Transverse colon (tissue), 4 donors: ENCODE measurements at regions not wholly inside any gene's neighbourhood (a gene's known extent, or its start where the extent isn't known, plus 50 kb on each side); places are given as distances from the start of the nearest gene placed in this dataset.

Experiments used
- POLR2AphosphoS5 ChIP-seq, 3 donors: sonication (generic); formaldehyde crosslinking; IDR thresholded peaks; one replicate each; pipeline ENCODE4 v1.6.1; 2016; ENCODE audit warnings: antibody characterized with exemption in 3 of 3
- TF ChIP-seq, protein P1 (sequence below), 5 experiments: fragments of 200-600 bp in 3 of 5; fragments of 450-650 bp in 2 of 5; sonication (generic) in 3 of 5; IDR thresholded peaks; 1 replicate in 2 of 5; 2 replicates in 3 of 5; pipeline ENCODE4 v1.5.1; 2016 to 2017; ENCODE audit warnings: antibody characterized with exemption in 5 of 5, inconsistent platforms in 3 of 5, mild to moderate bottlenecking in 2 of 5, moderate library complexity in 1 of 5

DNA sequence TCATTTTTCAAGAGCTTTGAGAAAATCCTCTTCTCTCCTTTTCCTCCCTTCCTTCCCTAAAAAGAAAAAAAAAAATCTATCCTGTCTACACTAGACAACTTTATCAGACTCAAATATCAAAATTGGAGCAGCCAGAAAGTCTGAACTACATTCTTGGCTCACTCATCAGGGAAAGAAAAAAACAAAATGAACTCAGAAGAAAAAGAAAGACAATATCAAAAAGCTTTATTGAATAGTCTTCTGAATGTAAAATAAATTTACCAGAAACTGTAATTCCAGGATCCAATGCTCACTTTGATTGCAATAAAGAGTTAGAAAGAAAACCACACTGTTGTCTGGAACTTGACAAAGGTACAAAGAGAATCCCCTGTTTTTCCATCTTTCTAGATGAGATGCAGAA lies 507.2 kb upstream of the MPDZ start:
- TF ChIP-seq, protein P1, sequence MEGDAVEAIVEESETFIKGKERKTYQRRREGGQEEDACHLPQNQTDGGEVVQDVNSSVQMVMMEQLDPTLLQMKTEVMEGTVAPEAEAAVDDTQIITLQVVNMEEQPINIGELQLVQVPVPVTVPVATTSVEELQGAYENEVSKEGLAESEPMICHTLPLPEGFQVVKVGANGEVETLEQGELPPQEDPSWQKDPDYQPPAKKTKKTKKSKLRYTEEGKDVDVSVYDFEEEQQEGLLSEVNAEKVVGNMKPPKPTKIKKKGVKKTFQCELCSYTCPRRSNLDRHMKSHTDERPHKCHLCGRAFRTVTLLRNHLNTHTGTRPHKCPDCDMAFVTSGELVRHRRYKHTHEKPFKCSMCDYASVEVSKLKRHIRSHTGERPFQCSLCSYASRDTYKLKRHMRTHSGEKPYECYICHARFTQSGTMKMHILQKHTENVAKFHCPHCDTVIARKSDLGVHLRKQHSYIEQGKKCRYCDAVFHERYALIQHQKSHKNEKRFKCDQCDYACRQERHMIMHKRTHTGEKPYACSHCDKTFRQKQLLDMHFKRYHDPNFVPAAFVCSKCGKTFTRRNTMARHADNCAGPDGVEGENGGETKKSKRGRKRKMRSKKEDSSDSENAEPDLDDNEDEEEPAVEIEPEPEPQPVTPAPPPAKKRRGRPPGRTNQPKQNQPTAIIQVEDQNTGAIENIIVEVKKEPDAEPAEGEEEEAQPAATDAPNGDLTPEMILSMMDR (IDR thresholded peaks at IDR 0.05), result no peak
- no peak for TF ChIP-seq POLR2AphosphoS5 (IDR thresholded peaks at IDR 0.05)
